ENCODE measurements at regions not wholly inside any gene's neighbourhood (a gene's known extent, or its start where the extent isn't known, plus 50 kb on each side); places are given as distances from the start of the nearest gene placed in this dataset.

DNA sequence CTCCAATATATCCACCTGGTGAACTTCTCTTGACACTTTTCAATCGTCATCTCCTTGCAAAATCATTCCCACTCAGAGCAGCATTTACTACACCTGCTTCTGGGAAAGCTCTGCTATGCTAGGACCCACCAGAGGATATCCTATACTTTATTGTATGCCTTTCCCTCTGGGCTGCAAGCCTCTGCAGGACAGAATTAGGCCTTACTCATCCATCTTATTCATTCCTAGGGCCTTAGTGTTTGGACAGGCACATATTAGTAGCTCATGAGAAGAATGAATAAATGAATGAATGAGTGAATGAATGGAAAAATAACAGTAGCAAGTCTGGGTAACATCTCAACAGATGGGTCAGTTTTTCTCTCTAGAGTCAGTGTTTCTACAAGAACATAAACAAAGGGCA lies 216.1 kb downstream of the MAFB start:
- Histone ChIP-seq H3K4me3 (ENCODE audit: low read depth, low read length) (no peak overlapping the region), H3K4me2 (ENCODE audit: low read length) (no peak overlapping the region), H3K9ac (no peak overlapping the region), H3K4me1 (peaks cover 4% of the 10 kb centered on the region), H3K9me3 (ENCODE audit: control insufficient read depth, low read length) (no peaks in the 10 kb centered on the region), H2AFZ (no peak overlapping the region), H3K27me3 (ENCODE audit: control insufficient read depth, insufficient read depth, low read length) (no peaks in the 10 kb centered on the region), H3K79me2 (no peaks in the 10 kb centered on the region), H3K27ac (no peak overlapping the region), H3K36me3 (ENCODE audit: control insufficient read depth, insufficient read depth, low read length) (no peaks in the 10 kb centered on the region)
- no peak for TF ChIP-seq CTCF (IDR thresholded peaks at IDR 0.05)

- no peaks in the 10 kb centered on the region for H3K27me3 ChIP-seq (ENCODE audit: control insufficient read depth, insufficient read depth, low read length)
- no peak overlapping the region for H3K4me2 ChIP-seq (ENCODE audit: low read length)
- no peaks in the 10 kb centered on the region for H3K36me3 ChIP-seq (ENCODE audit: control insufficient read depth, insufficient read depth, low read length)
- H3K27ac ChIP-seq, result no peak overlapping the region
- H3K79me2 ChIP-seq, result no peaks in the 10 kb centered on the region
- no peak overlapping the region for H2AFZ ChIP-seq
- H3K9me3 ChIP-seq (ENCODE audit: control insufficient read depth, low read length), result no peaks in the 10 kb centered on the region
- H3K4me1 ChIP-seq, result peaks cover 4% of the 10 kb centered on the region
- peak; percentile 15 for TF ChIP-seq CTCF (IDR thresholded peaks at IDR 0.05)
- H3K9ac ChIP-seq, result no peak overlapping the region
- no peak overlapping the region for H3K4me3 ChIP-seq (ENCODE audit: low read depth, low read length)
Measured at GRCh38 chr20:40471261-40471629, 217.8 kb downstream of the MAFB start.

GRCh38 chr20:40470445-40471260 lies 218.4 kb downstream of the MAFB start:
- H3K9ac ChIP-seq, result no peak overlapping the region

DNA sequence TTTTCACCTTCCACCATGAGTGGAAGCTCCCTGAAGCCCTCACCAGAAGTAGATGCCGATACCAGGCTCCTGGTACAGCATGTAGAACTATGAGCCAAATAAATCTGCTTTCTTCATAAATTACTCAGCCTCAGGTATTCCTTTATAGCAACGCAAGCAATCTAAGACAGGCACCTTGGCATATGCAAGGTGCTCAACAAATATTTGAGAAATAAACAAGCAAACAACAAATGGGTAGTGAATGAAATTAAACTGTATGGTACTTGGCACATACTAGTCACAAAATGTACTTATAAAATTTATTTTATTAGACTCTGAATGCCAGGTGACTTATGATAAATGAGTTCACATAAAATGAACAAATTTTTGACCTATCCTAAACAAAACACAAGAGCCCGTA lies 220.3 kb downstream of the MAFB start:
- H3K4me2 ChIP-seq (ENCODE audit: low read length), result no peak overlapping the region
- H2AFZ ChIP-seq, result no peak overlapping the region
- no peaks in the 10 kb centered on the region for H3K27me3 ChIP-seq (ENCODE audit: control insufficient read depth, insufficient read depth, low read length)
- H3K4me3 ChIP-seq (ENCODE audit: low read depth, low read length), result no peak overlapping the region
- no peak for TF ChIP-seq CTCF (IDR thresholded peaks at IDR 0.05)
- no peaks in the 10 kb centered on the region for H3K79me2 ChIP-seq
- H3K9me3 ChIP-seq (ENCODE audit: control insufficient read depth, low read length), result no peaks in the 10 kb centered on the region
- no peak overlapping the region for H3K9ac ChIP-seq
- H3K4me1 ChIP-seq, result peaks cover 4% of the 10 kb centered on the region
- H3K27ac ChIP-seq, result no peak overlapping the region
- H3K36me3 ChIP-seq (ENCODE audit: control insufficient read depth, insufficient read depth, low read length), result no peaks in the 10 kb centered on the region

More at GRCh38 chr20:40470445-40471260, 218.4 kb downstream of the MAFB start:
- H3K36me3 ChIP-seq (ENCODE audit: control insufficient read depth, insufficient read depth, low read length), result no peaks in the 10 kb centered on the region
- H2AFZ ChIP-seq, result no peak overlapping the region
- H3K4me3 ChIP-seq (ENCODE audit: low read depth, low read length), result no peak overlapping the region
- H3K79me2 ChIP-seq, result no peaks in the 10 kb centered on the region
- H3K4me1 ChIP-seq, result peaks cover 4% of the 10 kb centered on the region
- no peaks in the 10 kb centered on the region for H3K27me3 ChIP-seq (ENCODE audit: control insufficient read depth, insufficient read depth, low read length)
- no peak overlapping the region for H3K27ac ChIP-seq
- no peak overlapping the region for H3K4me2 ChIP-seq (ENCODE audit: low read length)
- TF ChIP-seq CTCF (IDR thresholded peaks at IDR 0.05), result no peak
- H3K9me3 ChIP-seq (ENCODE audit: control insufficient read depth, low read length), result no peaks in the 10 kb centered on the region

All from parathyroid adenoma (tissue), 2 donors.